DOHH2 (cell line): ENCODE measurements at regions not wholly inside any gene's neighbourhood (a gene's known extent, or its start where the extent isn't known, plus 50 kb on each side); places are given as distances from the start of the nearest gene placed in this dataset.

Source experiments
- CTCF ChIP-seq: fragments of 200-600 bp; sonication (generic); IDR thresholded peaks from one replicate; pipeline ENCODE4 v1.5.1; 2014; ENCODE audit warnings: antibody characterized with exemption, mild to moderate bottlenecking, low read depth, low read length; ENCODE audit not compliant: poor library complexity, severe bottlenecking
- EZH2phosphoT487 ChIP-seq: fragments of 200-600 bp; sonication (generic); IDR thresholded peaks from 2 replicates; pipeline ENCODE4 v1.6.1; 2017; ENCODE audit warnings: borderline replicate concordance, mild to moderate bottlenecking, antibody characterized with exemption, low read length, moderate library complexity, mixed read lengths

- no peak for TF ChIP-seq CTCF
- TF ChIP-seq EZH2phosphoT487, result no peak
These were observed 94.8 kb upstream of the KCNMA1 start for GRCh38 chr10:77732213-77733003.
